ENCODE measurements at regions not wholly inside any gene's neighbourhood (a gene's known extent, or its start where the extent isn't known, plus 50 kb on each side); places are given as distances from the start of the nearest gene placed in this dataset.
A peak's percentile ranks its signal among the peaks of the same experiment; 100 is the strongest.
"Not testable (repeated sequence)": the region's sequence is repeated elsewhere in the genome, so short reads cannot be mapped to it uniquely, and the experiment has no call there.

DNA sequence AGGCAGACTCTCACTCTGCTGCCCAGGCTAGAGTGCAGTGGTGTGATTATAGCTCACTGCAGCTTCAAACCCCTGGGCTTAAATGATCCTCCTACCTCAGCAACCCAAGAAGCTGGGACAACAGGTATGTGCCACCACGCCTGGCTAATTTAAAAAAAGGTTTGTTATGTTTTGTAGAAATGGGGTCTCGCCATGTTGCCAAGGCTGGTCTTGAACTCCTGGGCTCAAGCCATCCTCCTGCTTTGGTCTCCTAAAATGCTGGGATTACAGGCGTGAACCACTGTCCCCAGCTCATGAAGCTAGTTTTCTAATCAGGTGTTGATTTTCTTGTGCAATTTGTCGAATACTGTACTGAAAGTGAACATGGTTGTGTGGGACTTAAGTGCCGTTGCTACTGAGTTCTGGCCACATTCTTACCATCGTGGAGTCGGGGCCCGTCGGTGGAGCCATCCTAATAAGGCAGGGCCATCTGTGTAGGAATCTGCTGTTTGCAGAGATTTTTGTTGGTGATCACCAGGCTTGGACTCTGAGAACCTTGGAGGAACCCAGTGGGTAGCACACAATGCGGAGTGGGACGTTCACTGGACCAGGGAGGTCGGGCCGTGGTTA, 193.2 kb downstream of the GOLGA6L6 start:
- no peak for ATAC-seq (ENCODE audit: low read depth)
- Mint-ChIP-seq H3K4me1 (no peaks in the 10 kb centered on the region), H3K27me3 (no peaks in the 10 kb centered on the region), H3K4me3 (no peak overlapping the region), H3K9me3 (no peaks in the 10 kb centered on the region), H3K36me3 (no peaks in the 10 kb centered on the region), H3K27ac (no peak overlapping the region)
- POLR2A ChIA-PET = no interaction called here
- no peak for DNase-seq

DNA sequence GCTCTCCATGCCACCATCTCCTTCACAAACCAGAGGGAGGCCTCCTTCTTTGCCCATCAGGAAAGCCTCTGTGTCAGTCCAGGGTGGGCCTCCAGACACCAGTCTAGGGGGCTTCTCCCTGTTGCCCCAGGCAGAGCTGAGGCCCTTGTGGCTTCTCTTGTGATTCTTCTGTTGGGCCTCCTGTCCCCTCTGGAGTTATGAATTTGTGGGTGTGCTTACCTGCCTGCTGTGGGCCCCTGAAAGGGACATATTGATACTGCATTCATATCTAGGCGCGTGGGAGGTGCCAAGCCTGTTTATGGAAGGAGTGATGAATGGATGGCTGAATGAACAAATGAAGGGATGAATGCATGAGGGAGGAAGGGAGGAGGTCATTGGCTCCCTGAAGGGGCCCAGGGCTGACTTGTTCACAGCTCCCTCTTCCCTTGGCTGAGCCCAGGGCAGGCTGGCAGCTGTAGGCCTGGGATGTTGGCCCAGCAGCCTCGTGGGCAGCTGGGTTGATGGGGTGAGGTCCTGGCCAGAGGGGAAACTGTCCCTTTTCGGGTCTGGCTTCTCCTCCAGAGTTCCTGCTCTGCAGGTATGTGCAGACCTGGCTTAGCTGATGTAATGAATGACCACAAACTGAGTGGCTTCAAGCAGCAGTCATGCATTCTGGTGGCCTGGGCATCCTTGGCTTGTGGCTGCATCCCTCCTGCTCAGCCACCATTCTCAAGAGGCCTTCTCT, 195.4 kb downstream of the GOLGA6L6 start:
- no peak for ATAC-seq (ENCODE audit: low read depth)
- no peaks in the 10 kb centered on the region for H3K36me3 Mint-ChIP-seq
- H3K27ac Mint-ChIP-seq = no peak overlapping the region
- H3K27me3 Mint-ChIP-seq = no peaks in the 10 kb centered on the region
- DNase-seq = no peak
- H3K4me3 Mint-ChIP-seq = no peak overlapping the region
- no peaks in the 10 kb centered on the region for H3K9me3 Mint-ChIP-seq
- no peaks in the 10 kb centered on the region for H3K4me1 Mint-ChIP-seq
- POLR2A ChIA-PET = no interaction called here

DNA sequence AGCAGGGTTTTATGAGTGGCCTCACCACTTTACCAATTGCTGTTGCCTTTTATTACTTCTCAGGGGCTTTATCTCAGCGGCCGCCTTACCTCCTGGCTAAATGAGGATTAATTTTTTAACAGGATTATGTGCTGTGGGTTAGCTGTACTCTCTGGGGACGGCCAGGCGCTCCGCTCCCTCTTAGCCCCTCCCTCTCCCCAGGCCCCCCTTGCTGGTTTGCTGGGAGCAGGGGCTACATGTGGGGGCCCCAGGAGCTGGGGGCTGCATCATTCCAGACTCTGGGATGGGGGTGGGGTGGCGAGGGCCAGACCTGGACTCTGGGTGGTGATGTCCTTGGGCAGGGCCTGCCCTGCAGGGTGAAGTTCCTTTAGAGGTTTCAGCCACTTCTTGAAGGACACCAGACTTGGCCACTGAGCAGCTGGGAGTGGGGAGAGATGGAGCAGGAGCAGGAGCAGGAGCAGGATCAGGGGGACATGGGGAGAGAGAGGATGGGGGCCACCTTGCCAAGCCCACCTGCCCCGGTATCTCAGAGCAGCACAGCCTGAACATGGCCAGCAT, 196.1 kb downstream of the GOLGA6L6 start:
- POLR2A ChIA-PET = no interaction called here
- H3K9me3 Mint-ChIP-seq = no peaks in the 10 kb centered on the region

DNA sequence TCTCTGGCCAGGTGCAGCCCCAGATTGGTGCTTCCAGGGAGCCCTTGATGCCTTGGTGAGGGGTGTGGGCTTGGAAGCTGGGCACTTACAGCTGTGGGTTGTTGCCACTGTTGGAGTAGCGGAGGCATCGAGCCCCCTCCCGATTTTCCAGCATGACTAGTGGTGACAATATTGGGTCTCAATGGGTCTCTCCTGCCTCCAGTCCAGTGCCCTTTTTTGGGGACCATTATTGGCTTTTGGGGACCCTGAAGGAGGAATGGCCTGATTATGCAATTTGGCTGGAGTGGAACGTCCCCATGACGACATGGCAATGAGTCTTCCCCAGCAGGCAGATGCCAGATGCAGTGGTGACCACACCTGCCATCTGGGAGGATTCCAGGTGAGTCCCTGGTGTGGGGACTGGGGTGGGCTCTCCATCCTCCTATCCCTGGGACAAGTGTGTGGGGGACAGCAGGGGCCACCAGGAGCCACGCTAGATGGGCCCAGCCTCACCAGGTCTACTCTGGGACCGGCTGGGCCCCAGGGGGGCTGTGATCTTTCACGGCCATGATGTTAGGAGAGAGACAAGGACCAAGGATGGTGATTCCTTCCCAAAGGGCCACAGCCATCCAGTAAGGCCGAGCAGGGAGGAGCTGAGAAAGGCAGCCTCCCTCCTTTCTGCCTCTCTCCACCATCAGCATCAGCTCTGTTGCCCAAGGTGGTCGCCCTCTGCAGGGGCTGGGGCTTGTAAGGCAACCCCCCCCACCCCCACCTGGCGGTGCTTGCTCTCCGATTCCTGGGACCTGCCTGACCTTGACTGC, 196.8 kb downstream of the GOLGA6L6 start:
- no peak overlapping the region for H3K4me3 Mint-ChIP-seq
- no peak overlapping the region for H3K27ac Mint-ChIP-seq
- DNase-seq (no peak), ATAC-seq (ENCODE audit: low read depth) (no peak)
- H3K4me1 Mint-ChIP-seq = no peaks in the 10 kb centered on the region
- POLR2A ChIA-PET = no interaction called here
- H3K9me3 Mint-ChIP-seq = no peaks in the 10 kb centered on the region
- H3K27me3 Mint-ChIP-seq = no peaks in the 10 kb centered on the region
- H3K36me3 Mint-ChIP-seq = no peaks in the 10 kb centered on the region

More for the DNA sequence above, 196.1 kb downstream of the GOLGA6L6 start:
- ATAC-seq (ENCODE audit: low read depth) (no peak), DNase-seq (no peak)
- Mint-ChIP-seq H3K4me1 (no peaks in the 10 kb centered on the region), H3K4me3 (no peak overlapping the region), H3K27ac (no peak overlapping the region), H3K27me3 (no peaks in the 10 kb centered on the region), H3K36me3 (no peaks in the 10 kb centered on the region)

DNA sequence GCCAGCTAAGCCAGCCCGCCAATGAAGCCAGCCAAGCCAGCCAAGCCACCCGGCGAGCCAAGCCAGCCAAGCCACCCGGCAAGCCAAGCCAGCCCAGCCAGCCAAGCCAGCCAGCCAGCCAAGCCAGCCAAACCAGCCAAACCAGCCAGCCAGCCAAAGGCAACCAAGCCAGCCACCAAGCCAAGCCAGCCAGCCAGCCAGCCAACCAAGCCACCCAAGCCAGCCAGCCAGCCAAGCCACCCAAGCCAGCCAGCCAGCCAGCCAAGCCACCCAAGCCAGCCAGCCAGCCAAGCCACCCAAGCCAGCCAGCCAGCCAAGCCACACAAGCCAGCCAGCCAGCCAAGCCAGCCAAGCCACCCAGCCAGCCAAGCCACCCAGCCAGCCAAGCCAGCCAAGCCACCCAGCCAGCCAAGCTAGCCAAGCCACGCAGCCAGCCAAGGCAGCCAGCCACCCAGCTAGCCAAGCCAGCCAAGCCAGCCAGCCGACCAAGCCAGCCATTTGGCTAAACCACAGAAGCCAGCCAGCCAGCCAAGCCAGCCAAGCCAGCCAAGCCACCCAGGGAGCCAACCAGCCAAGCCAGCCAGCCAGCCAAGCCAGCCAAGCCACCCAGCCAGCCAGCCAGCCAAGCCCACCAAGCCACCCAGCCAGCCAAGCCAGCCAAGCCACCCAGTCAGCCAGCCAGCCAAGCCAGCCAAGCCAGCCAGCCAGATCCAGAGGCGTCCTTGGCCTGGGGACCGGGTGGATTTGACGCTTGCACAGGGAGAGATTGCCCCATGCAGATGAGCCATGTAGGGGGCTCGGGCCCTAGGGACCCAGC, 198.0 kb downstream of the GOLGA6L6 start:
- H3K27me3 Mint-ChIP-seq; H3K36me3 Mint-ChIP-seq; DNase-seq; H3K4me3 Mint-ChIP-seq; H3K9me3 Mint-ChIP-seq; ATAC-seq (ENCODE audit: low read depth); H3K4me1 Mint-ChIP-seq; POLR2A ChIA-PET; H3K27ac Mint-ChIP-seq: not testable (repeated sequence)

DNA sequence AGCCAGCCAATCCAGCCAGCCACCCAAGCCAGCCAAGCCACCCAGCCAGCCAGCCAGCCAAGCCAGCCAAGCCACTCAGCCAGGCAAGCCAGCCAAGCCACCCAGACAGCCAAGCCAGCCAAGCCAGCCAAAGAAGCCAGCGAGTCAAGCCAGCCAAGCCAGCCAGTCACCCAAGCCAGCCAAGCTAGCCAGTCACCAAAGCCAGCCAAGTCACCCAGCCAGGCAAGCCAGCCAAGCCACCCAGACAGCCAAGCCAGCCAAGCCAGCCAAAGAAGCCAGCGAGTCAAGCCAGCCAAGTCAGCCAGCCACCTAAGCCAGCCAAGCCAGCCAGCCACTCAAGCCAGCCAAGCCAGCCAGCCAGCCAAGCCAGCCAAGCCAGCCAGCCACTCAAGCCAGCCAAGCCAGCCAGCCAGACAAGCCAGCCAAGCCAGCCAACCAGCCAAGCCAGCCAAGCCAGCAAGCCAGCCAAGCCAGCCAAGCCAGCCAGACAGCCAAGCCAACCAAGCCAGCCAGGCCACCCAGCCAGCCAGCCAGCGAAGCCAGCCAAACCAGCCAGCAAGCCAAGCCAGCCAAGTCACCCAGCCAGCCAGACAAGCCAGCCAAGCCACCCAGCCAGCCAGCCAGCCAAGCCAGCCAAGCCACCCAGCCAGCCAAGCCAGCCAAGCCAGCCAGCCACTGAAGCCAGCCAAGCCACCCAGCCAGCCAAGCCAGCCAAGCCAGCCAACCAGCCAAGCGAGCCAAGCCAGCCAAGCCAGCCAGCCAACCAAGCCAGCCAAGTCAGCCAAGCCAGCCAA, 198.8 kb downstream of the GOLGA6L6 start:
- DNase-seq; H3K9me3 Mint-ChIP-seq; ATAC-seq (ENCODE audit: low read depth); H3K4me3 Mint-ChIP-seq; H3K27ac Mint-ChIP-seq; H3K4me1 Mint-ChIP-seq; POLR2A ChIA-PET; H3K27me3 Mint-ChIP-seq; H3K36me3 Mint-ChIP-seq: not testable (repeated sequence)

DNA sequence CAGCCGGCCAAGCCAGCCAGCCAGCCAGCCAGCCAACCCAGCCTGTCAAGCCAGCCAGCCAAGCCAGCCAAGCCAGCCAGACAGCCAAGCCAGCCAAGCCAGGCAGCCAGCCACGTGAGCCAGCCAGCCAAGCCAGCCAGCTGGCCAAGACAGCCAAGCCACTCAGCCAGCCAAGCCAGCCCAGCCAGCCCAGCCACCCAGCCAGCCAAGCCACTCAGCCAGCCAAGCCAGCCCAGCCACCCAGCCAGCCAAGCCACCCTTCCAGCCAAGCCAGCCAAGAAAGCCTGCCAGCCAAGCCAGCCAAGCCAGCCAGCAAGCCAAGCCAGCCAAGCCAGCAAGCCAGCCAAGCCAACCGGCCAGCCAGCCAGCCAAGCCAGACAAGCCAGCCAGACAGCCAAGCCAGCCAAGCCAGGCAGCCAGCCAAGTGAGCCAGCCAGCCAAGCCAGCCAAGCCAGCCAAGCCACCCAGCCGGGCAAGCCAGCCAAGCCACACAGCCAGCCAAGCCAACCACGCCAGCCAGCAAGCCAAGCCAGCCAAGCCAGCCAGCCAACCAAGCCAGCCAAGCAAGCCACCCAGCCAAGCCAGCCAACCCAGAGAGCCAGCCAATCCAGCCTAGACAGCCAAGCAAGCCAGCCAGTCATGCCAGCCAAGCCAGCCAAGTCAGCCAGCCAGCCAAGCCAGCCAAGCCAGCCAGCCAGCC, 199.5 kb downstream of the GOLGA6L6 start:
- no peaks in the 10 kb centered on the region for H3K4me1 Mint-ChIP-seq
- DNase-seq = peak; percentile 41
- peaks cover 3% of the 10 kb centered on the region for H3K9me3 Mint-ChIP-seq
- no peak overlapping the region for H3K27ac Mint-ChIP-seq
- H3K4me3 Mint-ChIP-seq = no peak overlapping the region
- POLR2A ChIA-PET = no interaction called here
- no peaks in the 10 kb centered on the region for H3K36me3 Mint-ChIP-seq
- no peak for ATAC-seq (ENCODE audit: low read depth)
- H3K27me3 Mint-ChIP-seq = no peaks in the 10 kb centered on the region

DNA sequence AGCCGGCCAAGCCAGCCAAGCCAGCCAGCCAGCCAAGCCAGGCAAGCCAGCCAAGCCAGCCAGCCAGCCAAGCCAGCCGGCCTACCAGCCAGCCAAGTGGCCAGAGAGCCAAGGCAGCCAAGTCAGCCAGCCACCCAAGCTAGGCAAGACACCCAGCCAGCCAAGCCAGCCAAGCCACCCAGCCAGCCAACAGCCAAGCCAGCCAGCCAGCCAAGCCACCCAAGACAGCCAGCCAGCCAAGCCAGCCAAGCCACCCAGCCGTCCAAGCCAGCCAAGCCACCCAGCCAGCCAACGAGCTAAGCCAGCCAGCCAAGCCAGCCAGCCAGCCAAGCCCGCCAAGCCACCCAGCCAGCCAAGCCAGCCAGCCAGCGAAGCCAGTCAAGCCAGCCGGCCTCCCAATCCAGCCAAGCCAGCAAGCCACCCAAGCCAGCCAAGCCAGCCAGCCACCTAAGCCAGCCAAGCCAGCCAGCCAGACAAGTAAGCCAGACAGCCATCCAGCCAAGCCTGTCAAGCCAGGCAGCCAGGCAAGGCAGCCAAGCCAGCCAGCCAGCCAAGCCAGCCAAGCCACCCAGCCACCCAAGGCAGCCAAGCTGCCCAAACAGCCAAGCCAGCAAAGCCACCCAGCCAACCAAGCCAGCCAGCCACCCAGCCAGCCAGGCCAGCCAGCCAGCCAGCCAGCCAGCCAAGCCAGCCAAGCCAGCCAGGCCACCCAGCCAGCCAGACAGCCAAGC, 200.5 kb downstream of the GOLGA6L6 start:
- Mint-ChIP-seq H3K27me3 (no peaks in the 10 kb centered on the region), H3K27ac (no peak overlapping the region), H3K4me3 (no peak overlapping the region), H3K36me3 (no peaks in the 10 kb centered on the region), H3K9me3 (peaks cover 4% of the 10 kb centered on the region), H3K4me1 (no peaks in the 10 kb centered on the region)
- DNase-seq (peak; percentile 43), ATAC-seq (ENCODE audit: low read depth) (no peak)
- POLR2A ChIA-PET = no interaction called here

DNA sequence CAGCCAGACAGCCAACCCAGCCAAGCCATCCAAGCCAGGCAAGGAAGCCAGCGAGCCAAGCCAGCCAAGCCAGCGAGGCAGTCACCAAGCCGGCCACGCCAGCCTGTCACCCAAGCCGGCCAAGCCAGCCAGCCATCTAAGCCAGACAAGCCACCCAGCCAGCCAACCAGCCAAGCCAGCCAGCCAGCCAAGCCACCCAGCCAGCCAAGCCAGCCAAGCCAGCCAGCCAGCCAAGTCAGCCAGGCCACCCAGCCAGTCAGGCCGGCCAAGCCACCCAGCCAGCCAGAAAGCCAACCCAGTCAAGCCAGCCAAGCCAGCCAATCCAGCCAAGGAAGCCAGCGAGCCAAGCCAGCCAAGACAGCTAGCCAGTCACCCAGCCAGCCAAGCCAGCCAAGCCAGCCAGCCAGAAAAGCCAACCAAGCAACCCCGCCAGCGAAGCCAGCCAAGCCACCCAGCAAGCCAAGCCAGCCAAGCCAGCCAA, 201.2 kb downstream of the GOLGA6L6 start:
- no peak overlapping the region for H3K27ac Mint-ChIP-seq
- H3K36me3 Mint-ChIP-seq = no peaks in the 10 kb centered on the region
- peak; percentile 57 for DNase-seq
- no peaks in the 10 kb centered on the region for H3K27me3 Mint-ChIP-seq
- no peak overlapping the region for H3K4me3 Mint-ChIP-seq
- no peaks in the 10 kb centered on the region for H3K4me1 Mint-ChIP-seq
- POLR2A ChIA-PET = no interaction called here
- peaks cover 5% of the 10 kb centered on the region for H3K9me3 Mint-ChIP-seq
- ATAC-seq (ENCODE audit: low read depth) = peak; percentile 39

DNA sequence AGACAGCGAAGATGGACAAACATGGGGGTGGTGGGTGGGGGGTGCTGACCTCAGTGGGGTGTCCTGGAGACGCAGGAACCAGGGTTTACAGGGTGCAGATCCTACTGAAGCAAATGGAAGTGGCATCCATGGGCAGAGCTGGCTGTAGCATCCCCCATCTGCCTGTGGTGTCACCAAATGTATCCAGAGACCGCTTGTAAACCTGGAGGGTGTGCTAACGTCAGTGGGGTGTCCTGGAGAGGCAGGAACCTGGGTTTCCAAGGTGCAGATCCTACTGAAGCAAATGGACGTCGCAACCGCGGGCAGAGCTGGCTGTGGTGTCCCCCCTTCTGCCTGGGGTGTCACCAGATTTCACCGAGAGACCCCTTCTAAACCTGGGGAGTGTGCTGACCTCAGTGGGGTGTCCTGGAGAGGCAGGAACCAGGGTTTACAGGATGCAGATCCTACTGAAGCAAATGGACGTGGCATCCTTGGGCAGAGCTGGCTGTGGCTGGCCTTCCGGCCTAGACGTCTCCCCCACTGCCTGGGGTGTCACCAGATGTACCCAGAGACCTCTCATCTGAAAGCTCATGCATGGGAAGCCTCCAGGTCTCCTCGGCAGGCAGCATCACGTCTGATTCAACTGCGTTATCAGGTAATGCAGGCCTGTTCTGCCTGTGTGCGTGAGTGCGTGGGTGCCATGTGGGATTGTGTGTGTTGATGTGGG, 202.4 kb downstream of the GOLGA6L6 start:
- H3K36me3 Mint-ChIP-seq; DNase-seq; H3K27ac Mint-ChIP-seq; POLR2A ChIA-PET; H3K9me3 Mint-ChIP-seq; H3K4me1 Mint-ChIP-seq; ATAC-seq (ENCODE audit: low read depth); H3K27me3 Mint-ChIP-seq; H3K4me3 Mint-ChIP-seq: not testable (repeated sequence)

DNA sequence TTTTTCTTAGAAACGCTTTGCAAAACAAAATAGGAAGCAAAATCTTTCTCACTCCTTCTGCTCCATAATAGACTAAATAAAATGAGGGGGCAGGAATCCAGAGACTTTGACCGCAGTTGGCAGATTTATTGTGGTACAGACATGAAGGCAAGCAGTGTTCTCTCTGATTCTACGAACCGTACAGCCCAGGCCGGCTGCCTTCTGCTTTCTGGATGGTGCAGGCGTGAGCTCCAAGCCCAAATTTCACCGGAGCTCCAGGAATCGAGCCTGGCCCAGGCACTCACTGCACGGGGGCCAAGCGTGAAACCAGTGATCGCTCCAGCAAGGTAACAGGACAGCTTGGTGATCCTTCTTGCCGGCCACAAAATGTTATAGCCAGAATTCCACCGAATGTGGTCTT, 202.9 kb downstream of the GOLGA6L6 start:
- H3K4me3 Mint-ChIP-seq, POLR2A ChIA-PET, H3K27ac Mint-ChIP-seq: not testable (repeated sequence)

More for the DNA sequence above, 202.9 kb downstream of the GOLGA6L6 start:
- H3K9me3 Mint-ChIP-seq; H3K27me3 Mint-ChIP-seq; H3K4me1 Mint-ChIP-seq; ATAC-seq (ENCODE audit: low read depth); H3K36me3 Mint-ChIP-seq; DNase-seq: not testable (repeated sequence)

Measured in activated naive CD8-positive, alpha-beta T cell treated with anti-CD3 and anti-CD28 coated beads, Interleukin-2, amount 10 ng/mL, durations not matched to agents 7 days and 5 days (primary cell).